Activated T-helper 2 cell treated with anti-CD3 and anti-CD28 coated beads, Interferon-gamma antibody, Interleukin-2, Interleukin-4, amounts not matched to agents 10 μg/mL and 5 μg/mL and 100 μg/mL, durations not matched to agents 14 hours and 24 hours and 36 hours (primary cell): ENCODE measurements at regions not wholly inside any gene's neighbourhood (a gene's known extent, or its start where the extent isn't known, plus 50 kb on each side); places are given as distances from the start of the nearest gene placed in this dataset.

Experiments used
- DNase-seq: peaks from one replicate; pipeline ENCODE4 v3.0.0; 2021; ENCODE audit warnings: low spot score
- H3K27ac Mint-ChIP-seq: one replicate; pipeline ENCODE4 v1.8.0; 2021; ENCODE audit warnings: mixed read lengths
- H3K27me3 Mint-ChIP-seq: one replicate; pipeline ENCODE4 v1.8.0; 2021; ENCODE audit warnings: low read depth, mixed read lengths
- H3K36me3 Mint-ChIP-seq: one replicate; pipeline ENCODE4 v1.8.0; 2021; ENCODE audit warnings: low read depth, mixed read lengths
- H3K4me1 Mint-ChIP-seq: one replicate; pipeline ENCODE4 v1.8.0; 2021; ENCODE audit warnings: low read depth, mixed read lengths
- H3K4me3 Mint-ChIP-seq: one replicate; pipeline ENCODE4 v1.8.0; 2021; ENCODE audit warnings: low read depth, mild to moderate bottlenecking, moderate library complexity, mixed read lengths
- H3K9me3 Mint-ChIP-seq: one replicate; pipeline ENCODE4 v1.8.0; 2021; ENCODE audit warnings: mixed read lengths
- intact Hi-C: fragments of 100-400 bp; cut with micrococcal nuclease; formaldehyde crosslinking; loops from one replicate; pipeline ENCODE4 v1.15.1; 2023

DNA sequence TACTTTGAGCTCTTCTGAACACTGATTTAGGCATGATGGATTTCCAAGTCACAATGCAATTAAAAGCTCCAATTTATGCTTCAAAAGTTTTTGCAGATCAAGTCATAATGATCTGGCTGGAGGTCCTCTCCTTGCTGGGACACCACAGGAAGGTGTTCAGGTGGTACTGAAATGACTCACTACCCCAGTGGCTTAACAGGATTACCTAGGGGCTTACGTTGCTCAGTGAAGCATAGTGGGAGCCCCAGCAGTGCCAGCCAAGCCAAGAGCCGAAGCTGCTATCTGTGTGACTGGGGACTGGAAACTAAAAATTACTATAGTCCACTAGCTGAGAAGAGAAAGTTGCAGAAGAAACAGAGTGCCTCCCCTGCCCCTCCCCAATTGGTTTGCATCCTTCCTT, 110.1 kb upstream of the LPP start:
- Mint-ChIP-seq H3K4me3 (no peak overlapping the region), H3K4me1 (peaks cover 23% of the 10 kb centered on the region), H3K36me3 (no peaks in the 10 kb centered on the region), H3K9me3 (no peaks in the 10 kb centered on the region), H3K27me3 (peaks cover 9% of the 10 kb centered on the region), H3K27ac (no peak overlapping the region)
- intact Hi-C loops: no loop called here
- no peak for DNase-seq

GRCh38 chr3:188046561-188047211, 107.3 kb upstream of the LPP start:
- no peak overlapping the region for H3K27ac Mint-ChIP-seq
- no peak for DNase-seq
- no peaks in the 10 kb centered on the region for H3K9me3 Mint-ChIP-seq
- peaks cover 29% of the 10 kb centered on the region for H3K4me1 Mint-ChIP-seq
- H3K4me3 Mint-ChIP-seq: no peak overlapping the region
- peaks cover 6% of the 10 kb centered on the region for H3K27me3 Mint-ChIP-seq
- H3K36me3 Mint-ChIP-seq: no peaks in the 10 kb centered on the region
- intact Hi-C loops: no loop called here

DNA sequence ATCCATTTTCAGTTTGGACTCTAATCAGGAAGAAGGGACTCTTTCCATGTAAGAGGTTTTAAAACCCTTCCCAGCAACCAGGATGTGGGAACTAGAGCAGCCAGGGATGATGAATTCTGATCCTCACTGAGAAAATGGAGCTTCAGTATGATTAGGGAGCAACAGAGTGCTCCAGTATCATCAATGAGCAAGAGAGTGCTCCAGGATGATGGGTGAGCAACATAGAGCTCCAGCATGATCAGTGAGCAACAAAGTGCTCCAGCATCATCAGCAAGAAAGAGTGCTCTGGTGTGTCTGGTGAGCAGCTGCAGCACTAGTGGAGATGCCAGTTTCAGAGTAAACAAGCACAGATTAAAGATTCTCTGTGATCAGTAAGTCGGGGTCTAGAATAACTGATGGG, 106.4 kb upstream of the LPP start:
- Mint-ChIP-seq H3K36me3 (no peaks in the 10 kb centered on the region), H3K27ac (no peak overlapping the region), H3K4me3 (no peak overlapping the region), H3K9me3 (no peaks in the 10 kb centered on the region), H3K27me3 (peaks cover 6% of the 10 kb centered on the region), H3K4me1 (peaks cover 30% of the 10 kb centered on the region)
- DNase-seq: no peak
- intact Hi-C loops: no loop called here

- DNase-seq: peak; percentile 22
- Mint-ChIP-seq H3K36me3 (no peaks in the 10 kb centered on the region), H3K4me3 (no peak overlapping the region), H3K9me3 (no peaks in the 10 kb centered on the region), H3K27me3 (no peaks in the 10 kb centered on the region), H3K4me1 (peaks cover 21% of the 10 kb centered on the region), H3K27ac (peak overlapping the region; percentile 3)
- intact Hi-C loops: no loop called here
Observed at GRCh38 chr3:188049606-188050530, 104.1 kb upstream of the LPP start.

DNA sequence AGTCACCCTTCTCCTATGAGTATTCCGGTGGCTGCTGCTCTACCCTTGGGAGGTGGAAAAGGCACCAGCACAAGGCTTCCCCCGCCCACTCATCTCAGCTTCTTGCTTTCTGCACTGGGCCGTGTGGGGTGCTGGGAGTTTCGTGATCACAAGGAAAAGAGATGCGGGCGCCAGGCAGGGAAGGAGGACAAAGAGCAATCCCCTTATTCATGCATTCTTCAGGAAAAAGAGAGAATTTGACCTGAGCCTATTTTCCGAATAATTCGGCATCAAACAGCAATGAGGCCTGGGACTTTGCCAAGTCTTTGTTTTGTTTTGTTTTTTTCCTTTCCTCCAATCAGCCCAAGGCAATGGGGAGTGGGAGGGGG, 102.2 kb upstream of the LPP start:
- no peak overlapping the region for H3K4me3 Mint-ChIP-seq

DNA sequence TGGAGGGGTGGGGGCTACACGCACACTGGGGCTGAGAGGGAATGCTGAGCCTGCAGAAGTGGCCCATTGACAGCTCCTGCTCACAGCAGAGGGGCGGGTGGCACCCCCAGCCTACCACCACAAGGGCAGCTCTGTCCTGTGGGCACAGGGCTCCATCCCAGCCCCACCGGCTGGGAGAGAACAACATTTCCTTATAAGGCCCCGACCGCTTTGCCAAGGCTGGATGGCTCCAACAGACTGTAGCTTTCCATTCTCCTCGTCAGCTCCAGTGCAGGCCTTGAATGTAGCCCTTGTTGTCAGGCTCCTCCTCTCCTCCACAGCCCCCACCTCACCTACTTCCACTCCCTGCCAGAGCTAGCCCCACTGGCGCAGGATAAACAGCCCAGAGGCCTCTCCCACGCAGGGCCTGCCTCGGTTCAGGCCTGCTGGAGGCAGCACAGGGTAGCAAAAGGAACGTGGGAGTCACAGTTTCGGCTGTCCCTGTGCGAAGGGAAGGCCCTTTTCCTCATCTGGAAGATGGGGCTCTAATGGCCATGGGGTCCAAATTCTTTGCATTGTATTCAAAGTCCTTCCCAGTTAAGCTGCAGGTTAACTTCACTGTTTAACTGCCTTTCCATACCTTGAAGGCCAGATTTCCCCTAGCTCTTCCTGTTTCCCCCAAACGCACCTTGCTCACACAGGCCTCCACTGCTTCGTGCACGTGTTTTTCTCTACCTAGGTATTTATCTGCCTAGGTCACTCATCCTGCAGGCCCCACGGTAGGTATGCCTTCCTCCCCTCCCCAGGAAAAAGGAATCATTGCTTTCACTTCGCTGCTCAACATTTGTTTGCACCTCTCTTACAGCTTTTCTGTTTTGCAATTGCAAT, 101.6 kb upstream of the LPP start:
- intact Hi-C loops: no loop called here
- Mint-ChIP-seq H3K36me3 (no peaks in the 10 kb centered on the region), H3K27ac (no peak overlapping the region), H3K9me3 (no peaks in the 10 kb centered on the region), H3K4me1 (peaks cover 20% of the 10 kb centered on the region), H3K4me3 (no peak overlapping the region), H3K27me3 (no peaks in the 10 kb centered on the region)
- no peak for DNase-seq

More for the DNA sequence above, 102.2 kb upstream of the LPP start:
- Mint-ChIP-seq H3K9me3 (no peaks in the 10 kb centered on the region), H3K27ac (no peak overlapping the region), H3K27me3 (no peaks in the 10 kb centered on the region), H3K4me1 (peaks cover 21% of the 10 kb centered on the region), H3K36me3 (no peaks in the 10 kb centered on the region)
- intact Hi-C loops: no loop called here
- no peak for DNase-seq

DNA sequence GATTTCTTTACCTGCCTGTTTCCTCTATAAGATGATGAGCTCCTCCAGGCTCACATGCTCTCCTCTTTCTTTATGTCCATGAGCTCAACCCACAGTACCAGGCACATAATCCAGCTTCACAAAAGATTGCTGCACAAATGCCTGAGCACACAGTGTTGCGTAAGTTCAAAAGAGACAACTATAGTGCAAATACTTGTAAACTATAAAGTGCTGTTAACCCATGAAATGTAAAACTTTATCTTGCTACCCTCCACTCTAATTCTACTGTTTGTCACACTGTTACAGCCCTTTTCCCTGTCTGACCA, 101.0 kb upstream of the LPP start:
- H3K9me3 Mint-ChIP-seq: no peaks in the 10 kb centered on the region
- no peak overlapping the region for H3K4me3 Mint-ChIP-seq
- no peak overlapping the region for H3K27ac Mint-ChIP-seq
- H3K36me3 Mint-ChIP-seq: no peaks in the 10 kb centered on the region
- intact Hi-C loops: no loop called here
- peaks cover 20% of the 10 kb centered on the region for H3K4me1 Mint-ChIP-seq
- no peak for DNase-seq
- H3K27me3 Mint-ChIP-seq: no peaks in the 10 kb centered on the region

DNA sequence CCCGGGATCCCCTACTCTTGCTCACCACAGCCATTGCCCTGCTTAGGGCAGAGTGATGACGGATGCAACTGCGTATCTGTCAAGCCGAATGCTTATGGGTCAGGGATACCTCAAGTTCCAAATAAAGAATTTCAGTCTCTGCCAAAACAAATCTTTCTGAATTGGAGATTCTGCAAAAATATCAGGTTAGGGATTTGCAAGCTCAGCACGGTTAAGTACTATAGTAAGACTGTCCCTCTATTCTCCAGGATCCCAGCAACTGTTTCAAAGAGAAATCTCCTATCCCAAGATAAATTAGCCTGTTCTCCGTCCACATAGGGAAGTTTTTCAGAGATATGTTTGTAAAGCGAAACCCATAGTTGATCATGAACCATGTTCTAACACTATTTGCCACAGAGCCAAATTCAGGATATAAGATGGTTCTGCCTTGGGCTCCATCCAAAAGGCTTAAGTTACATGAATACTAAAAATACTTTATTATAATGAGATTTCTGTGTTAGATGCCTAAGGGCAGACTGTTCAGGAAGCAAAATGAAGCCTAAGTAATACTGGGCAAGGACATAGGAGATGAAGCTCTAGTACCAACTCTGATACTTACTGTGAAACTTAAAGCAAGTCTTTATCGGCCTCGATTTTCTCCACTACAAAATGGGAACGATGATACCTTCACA, 100.1 kb upstream of the LPP start:
- DNase-seq: no peak
- intact Hi-C loops: no loop called here
- Mint-ChIP-seq H3K4me3 (no peak overlapping the region), H3K27ac (no peak overlapping the region), H3K27me3 (no peaks in the 10 kb centered on the region), H3K4me1 (peaks cover 20% of the 10 kb centered on the region), H3K9me3 (no peaks in the 10 kb centered on the region), H3K36me3 (no peaks in the 10 kb centered on the region)

DNA sequence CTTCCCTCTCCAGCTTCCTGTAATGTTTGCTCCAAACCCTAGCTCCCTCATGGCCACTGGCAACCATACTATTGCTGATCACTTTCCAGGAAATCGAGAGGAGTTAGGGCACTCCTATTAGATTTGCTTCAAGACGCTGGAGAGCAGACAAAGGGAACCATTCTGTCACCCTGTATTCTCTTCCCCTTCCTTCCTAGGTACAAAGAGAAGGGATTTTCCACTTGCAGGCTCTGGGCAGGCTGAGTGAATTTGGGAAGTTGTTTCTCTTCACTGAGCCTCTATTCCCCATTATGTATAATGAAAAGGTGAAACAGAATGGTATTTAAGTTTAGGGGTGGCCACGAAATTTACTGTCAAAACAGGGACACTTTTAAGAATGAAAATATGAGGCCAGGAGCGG, 99.4 kb upstream of the LPP start:
- no peak for DNase-seq
- H3K4me3 Mint-ChIP-seq: no peak overlapping the region
- H3K36me3 Mint-ChIP-seq: no peaks in the 10 kb centered on the region
- H3K4me1 Mint-ChIP-seq: peaks cover 23% of the 10 kb centered on the region
- no peak overlapping the region for H3K27ac Mint-ChIP-seq
- no peaks in the 10 kb centered on the region for H3K9me3 Mint-ChIP-seq
- intact Hi-C loops: no loop called here
- H3K27me3 Mint-ChIP-seq: no peaks in the 10 kb centered on the region

- H3K4me3 Mint-ChIP-seq: no peak overlapping the region
Observed at GRCh38 chr3:188055388-188055787, 98.6 kb upstream of the LPP start.

GRCh38 chr3:188057124-188057523, 96.8 kb upstream of the LPP start:
- H3K36me3 Mint-ChIP-seq: no peaks in the 10 kb centered on the region
- intact Hi-C loops: no loop called here
- no peaks in the 10 kb centered on the region for H3K9me3 Mint-ChIP-seq
- no peaks in the 10 kb centered on the region for H3K27me3 Mint-ChIP-seq
- H3K4me3 Mint-ChIP-seq: no peak overlapping the region
- H3K4me1 Mint-ChIP-seq: peaks cover 29% of the 10 kb centered on the region
- no peak for DNase-seq
- H3K27ac Mint-ChIP-seq: no peak overlapping the region

More at GRCh38 chr3:188055388-188055787, 98.6 kb upstream of the LPP start:
- no peak for DNase-seq
- intact Hi-C loops: no loop called here
- no peaks in the 10 kb centered on the region for H3K36me3 Mint-ChIP-seq
- peaks cover 22% of the 10 kb centered on the region for H3K4me1 Mint-ChIP-seq
- no peak overlapping the region for H3K27ac Mint-ChIP-seq
- no peaks in the 10 kb centered on the region for H3K9me3 Mint-ChIP-seq
- no peaks in the 10 kb centered on the region for H3K27me3 Mint-ChIP-seq

GRCh38 chr3:188058569-188059184, 95.3 kb upstream of the LPP start:
- Mint-ChIP-seq H3K4me1 (peaks cover 32% of the 10 kb centered on the region), H3K27ac (no peak overlapping the region), H3K27me3 (no peaks in the 10 kb centered on the region), H3K36me3 (no peaks in the 10 kb centered on the region), H3K4me3 (no peak overlapping the region), H3K9me3 (no peaks in the 10 kb centered on the region)
- DNase-seq: no peak
- intact Hi-C loops: no loop called here
